Fibroblast of upper back skin (primary cell): ENCODE measurements at regions not wholly inside any gene's neighbourhood (a gene's known extent, or its start where the extent isn't known, plus 50 kb on each side); places are given as distances from the start of the nearest gene placed in this dataset.

Experiments
- DNase-seq: peaks from one replicate; pipeline ENCODE4 v3.0.0-alpha.2; 2013

- no peak for DNase-seq
Measured at GRCh38 chr11:116556483-116556882, 216.3 kb downstream of the BUD13 start.

- no peak for DNase-seq
Measured at GRCh38 chr11:116553482-116553881, 219.3 kb downstream of the BUD13 start.

GRCh38 chr11:116551576-116551975 is 221.2 kb downstream of the BUD13 start:
- DNase-seq, result no peak

GRCh38 chr11:116548256-116548655 is 224.5 kb downstream of the BUD13 start:
- no peak for DNase-seq

- DNase-seq, result no peak
Measured at GRCh38 chr11:116547571-116547970, 225.2 kb downstream of the BUD13 start.

GRCh38 chr11:116545912-116546311 is 226.9 kb downstream of the BUD13 start:
- no peak for DNase-seq

- DNase-seq, result no peak
Measured at GRCh38 chr11:116544721-116545120, 228.1 kb downstream of the BUD13 start.

- DNase-seq, result no peak
Measured at GRCh38 chr11:116543911-116544475, 228.8 kb downstream of the BUD13 start.

- DNase-seq, result no peak
Measured at GRCh38 chr11:116543099-116543498, 229.7 kb downstream of the BUD13 start.

- DNase-seq, result no peak
Measured at GRCh38 chr11:116542406-116542805, 230.4 kb downstream of the BUD13 start.

GRCh38 chr11:116541460-116541859 is 231.3 kb downstream of the BUD13 start:
- DNase-seq, result no peak

GRCh38 chr11:116540645-116541304 is 232.0 kb downstream of the BUD13 start:
- DNase-seq, result no peak

GRCh38 chr11:116539836-116540418 is 232.9 kb downstream of the BUD13 start:
- DNase-seq, result no peak

GRCh38 chr11:116539211-116539610 is 233.6 kb downstream of the BUD13 start:
- DNase-seq, result no peak

- DNase-seq, result no peak
Measured at GRCh38 chr11:116538677-116539076, 234.1 kb downstream of the BUD13 start.

GRCh38 chr11:116537709-116538108 is 235.1 kb downstream of the BUD13 start:
- DNase-seq, result no peak

- no peak for DNase-seq
Measured at GRCh38 chr11:116537121-116537520, 235.7 kb downstream of the BUD13 start.

GRCh38 chr11:116536416-116536815 is 236.4 kb downstream of the BUD13 start:
- DNase-seq, result no peak

GRCh38 chr11:116535994-116536393 is 236.8 kb downstream of the BUD13 start:
- DNase-seq, result no peak

- no peak for DNase-seq
Measured at GRCh38 chr11:116535120-116535519, 237.7 kb downstream of the BUD13 start.

- DNase-seq, result no peak
Measured at GRCh38 chr11:116534270-116534975, 238.4 kb downstream of the BUD13 start.

- DNase-seq, result no peak
Measured at GRCh38 chr11:116533186-116533825, 239.5 kb downstream of the BUD13 start.

- no peak for DNase-seq
Measured at GRCh38 chr11:116532066-116532465, 240.7 kb downstream of the BUD13 start.
